ENCODE measurements at regions not wholly inside any gene's neighbourhood (a gene's known extent, or its start where the extent isn't known, plus 50 kb on each side); places are given as distances from the start of the nearest gene placed in this dataset.
"Not testable (repeated sequence)": the region's sequence is repeated elsewhere in the genome, so short reads cannot be mapped to it uniquely, and the experiment has no call there.

GRCh38 chr13:80180740-80181355, 160.1 kb downstream of the SPRY2 start:
- DNase-seq, result peak in 1 of 51 donors; percentile 36

DNA sequence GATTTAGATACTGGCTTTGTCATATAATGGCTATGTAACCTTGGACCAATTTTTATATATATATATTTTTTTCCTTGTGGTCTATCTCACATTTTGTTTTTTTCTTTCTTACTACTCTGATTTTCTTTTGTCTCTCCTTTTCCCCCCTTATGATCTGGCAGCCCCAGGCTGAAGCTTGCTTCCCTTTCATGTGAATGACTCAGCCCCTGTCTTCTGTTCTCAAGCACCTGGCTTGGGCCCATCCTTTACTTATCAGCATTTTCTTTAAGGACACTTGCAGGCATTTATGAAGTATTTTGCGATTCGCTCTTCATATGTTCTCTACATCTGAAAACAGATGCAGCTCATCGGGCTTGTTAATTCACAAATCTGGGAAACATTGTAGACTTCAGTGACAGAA, 163.6 kb downstream of the SPRY2 start:
- no peak for DNase-seq

DNA sequence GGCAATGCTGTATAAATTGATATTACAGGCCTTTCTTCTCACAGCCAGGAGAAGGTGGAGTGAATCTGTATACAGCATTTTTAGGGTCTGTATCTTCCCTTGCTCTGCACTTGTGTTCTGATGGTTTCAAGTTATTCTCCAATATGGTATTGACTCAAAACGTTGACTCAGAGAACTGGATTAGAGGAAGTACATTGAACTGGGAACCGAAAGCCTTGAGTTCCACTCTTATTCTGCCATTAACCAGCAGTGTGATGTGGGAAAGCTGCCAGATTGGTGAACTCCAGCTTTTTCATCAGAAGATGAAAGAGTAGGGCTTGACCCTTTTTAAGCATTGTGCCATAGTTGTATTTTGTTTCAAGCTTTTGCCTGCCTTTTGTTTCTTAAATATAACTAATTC, 167.7 kb downstream of the SPRY2 start:
- peak in 4 of 51 donors; percentile 10 to 27 (median 16) for DNase-seq

GRCh38 chr13:80171096-80171495, 169.8 kb downstream of the SPRY2 start:
- DNase-seq, result no peak

DNA sequence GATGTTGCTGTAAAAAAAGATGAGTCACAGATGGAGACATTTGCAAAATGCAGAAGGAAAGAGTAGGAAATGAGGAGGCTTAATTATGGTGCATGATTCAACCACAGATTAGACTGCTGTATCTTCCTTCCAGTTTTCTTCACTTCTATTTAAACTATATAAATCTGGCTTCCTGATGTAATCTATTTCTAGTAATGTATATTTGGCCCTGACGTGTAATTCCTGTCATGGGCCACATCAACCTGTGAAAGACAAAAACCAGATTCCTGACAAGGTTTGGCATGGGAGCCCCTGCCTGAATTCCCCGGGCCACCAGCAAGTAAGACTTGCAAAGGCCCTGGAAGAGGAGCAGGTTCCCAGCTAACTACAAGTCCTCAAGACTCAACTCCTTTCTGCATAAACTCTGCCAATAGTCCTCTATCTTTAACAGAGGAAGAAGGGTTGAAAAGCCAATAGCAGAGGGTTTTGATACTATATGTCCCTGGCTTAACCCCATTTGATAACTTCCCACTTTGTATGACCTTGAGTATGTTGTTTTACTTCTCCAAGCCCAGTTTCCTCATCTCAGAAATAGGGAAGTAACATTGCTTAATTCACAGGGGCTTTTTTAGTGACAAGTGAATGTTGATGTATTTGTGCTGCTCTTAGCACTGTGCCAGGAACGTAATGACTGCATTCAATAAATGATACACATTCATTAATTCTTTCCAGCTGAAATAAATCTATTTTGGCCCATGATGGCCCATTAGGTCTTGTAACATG, 172.7 kb downstream of the SPRY2 start:
- DNase-seq, result peak in 1 of 51 donors; percentile 8

DNA sequence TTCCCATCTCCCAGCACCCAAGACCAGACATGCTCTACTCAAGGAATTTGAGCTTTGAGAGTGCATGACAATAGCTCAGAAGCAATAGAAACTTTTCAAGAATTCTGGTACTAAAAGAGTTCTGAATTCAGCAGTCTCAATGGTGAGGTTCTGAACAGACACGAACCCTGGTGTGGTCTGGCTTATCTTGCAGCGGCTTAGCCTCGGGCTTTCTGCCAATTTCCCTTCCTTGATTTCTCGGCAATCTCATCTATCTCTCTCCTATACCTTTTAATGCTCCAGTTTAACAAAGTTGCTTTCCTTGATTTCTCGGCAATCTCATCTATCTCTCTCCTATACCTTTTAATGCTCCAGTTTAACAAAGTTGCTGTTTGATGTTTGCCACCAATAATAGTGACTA, 174.6 kb downstream of the SPRY2 start:
- DNase-seq, result no peak

DNA sequence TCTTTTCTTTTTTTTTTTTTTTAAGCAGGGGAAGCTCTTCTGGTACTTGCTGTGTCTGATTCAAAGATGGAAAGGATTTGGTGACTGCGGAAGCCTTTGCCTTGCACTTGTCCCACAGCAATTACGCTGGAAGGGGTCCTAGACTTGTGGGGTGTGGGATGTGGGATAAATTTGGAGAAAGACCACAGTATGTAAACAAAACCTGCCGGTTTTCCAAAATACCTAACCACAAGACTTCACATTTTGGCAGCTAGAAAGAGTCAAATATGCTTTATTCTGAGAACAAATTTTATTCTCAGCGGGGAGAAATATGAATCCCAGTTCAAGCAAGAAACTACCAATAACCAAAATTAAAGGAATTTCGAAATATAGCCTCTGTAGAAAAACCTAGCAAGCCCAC, 176.5 kb downstream of the SPRY2 start:
- no peak for DNase-seq

DNA sequence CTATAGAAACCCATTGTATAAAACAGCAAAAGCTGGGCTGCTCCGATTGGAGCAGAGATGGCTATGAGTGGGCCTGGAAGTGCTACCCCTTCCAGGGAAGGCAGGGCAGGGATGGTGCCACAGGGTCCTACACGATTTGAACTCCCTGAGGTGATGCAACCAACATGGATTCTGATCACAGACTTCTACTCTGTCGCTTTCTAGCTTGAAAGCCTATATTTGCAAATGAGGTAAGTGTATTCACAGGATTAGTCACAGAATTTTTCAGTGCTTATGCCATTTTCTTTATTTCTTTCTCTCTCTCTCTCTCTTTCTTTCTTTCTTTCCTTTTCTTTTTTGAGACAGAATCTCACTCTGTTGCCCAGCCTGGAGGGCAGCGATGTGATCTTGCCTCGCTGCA, 179.0 kb downstream of the SPRY2 start:
- no peak for DNase-seq

GRCh38 chr13:80161219-80161618, 179.7 kb downstream of the SPRY2 start:
- no peak for DNase-seq

GRCh38 chr13:80160110-80160509, 180.8 kb downstream of the SPRY2 start:
- DNase-seq, result no peak

DNA sequence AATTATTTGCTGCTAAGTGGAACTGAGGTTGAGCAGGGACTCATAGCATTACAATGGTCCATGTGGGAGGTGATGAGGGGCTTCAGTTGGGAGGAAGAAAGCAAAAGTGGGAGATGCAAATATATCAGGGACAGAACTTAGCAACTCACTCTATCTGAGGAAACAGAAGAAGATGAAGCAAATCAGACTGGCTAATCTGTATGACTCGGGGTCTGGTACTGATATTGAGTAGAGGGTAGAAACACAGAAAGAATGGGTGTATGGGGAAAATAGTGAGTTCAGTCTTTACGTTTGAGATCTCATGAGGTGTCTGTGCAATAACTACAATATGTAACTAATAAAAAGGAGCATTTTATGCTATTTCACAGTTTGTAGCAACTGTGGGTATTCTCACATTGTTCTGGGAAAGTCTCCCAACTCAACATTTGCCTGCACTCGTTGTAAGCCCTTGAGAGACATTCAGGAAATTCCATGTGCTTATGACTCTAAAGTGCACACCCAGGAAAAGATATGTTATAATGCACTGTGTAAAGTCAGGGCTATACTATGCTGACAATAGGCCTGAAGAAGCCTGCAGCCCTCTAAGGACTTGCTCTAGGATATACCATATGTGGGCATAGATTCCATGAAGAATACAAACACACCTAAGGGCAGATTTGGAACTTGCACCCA, 183.5 kb downstream of the SPRY2 start:
- DNase-seq, result no peak

DNA sequence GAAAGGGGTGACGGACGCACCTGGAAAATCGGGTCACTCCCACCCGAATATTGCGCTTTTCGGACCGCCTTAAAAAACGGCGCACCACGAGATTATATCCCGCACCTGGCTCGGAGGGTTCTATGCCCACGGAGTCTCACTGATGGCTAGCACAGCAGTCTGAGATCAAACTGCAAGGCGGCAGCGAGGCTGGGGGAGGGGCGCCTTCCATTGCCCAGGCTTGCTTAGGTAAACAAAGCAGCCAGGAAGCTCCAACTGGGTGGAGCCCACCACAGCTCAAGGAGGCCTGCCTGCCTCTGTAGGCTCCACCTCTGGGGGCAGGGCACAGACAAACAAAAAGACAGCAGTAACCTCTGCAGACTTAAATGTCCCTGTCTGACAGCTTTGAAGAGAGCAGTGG, 188.8 kb downstream of the SPRY2 start:
- not testable (repeated sequence) for DNase-seq

- DNase-seq, result no peak
These were observed 189.9 kb downstream of the SPRY2 start for GRCh38 chr13:80151016-80151415.

DNA sequence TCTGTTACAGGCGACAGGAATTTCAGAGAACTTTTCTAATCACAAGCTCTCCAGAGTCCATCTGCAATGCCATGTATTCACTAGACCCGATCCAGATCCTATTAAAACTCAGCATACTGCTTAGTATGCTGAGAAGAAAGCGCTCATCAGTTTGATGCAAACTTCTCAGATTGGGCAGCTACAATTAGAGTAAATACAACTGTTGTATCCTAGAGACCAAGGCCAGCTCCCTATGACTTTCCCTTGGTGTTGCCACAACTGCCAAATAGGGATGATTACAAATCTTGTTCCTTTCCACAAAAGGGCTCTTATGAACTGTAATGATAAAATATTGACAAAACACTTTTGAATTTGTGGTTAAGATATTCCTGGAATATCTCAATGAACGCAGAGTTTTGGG, 191.2 kb downstream of the SPRY2 start:
- DNase-seq, result no peak

DNA sequence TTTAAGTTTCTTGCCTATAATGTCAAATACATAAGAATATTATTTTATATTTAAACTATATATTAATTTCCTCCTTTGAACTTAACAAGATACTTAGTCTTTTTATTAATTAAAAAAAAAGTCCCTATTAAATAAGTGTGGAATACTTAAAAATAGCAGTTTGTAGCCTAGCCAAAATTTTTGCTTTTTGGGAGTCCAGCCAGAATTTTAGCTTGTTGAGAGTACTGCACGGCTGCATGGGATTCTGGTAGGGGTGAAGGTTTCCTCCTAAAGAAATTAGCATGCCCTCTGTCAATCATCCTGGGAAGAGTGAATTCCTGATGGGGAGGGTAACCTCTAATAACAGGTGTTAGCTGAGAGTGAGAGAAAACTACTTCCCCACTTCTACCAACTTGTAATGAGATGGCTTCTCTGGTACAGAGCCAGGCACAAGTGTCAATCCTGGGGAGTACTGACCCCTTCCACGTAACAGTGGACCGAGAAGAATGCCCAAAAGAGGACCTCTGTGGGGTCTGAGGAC, 195.7 kb downstream of the SPRY2 start:
- no peak for DNase-seq

- no peak for DNase-seq
These were observed 196.4 kb downstream of the SPRY2 start for GRCh38 chr13:80144493-80144892.

GRCh38 chr13:80141123-80141849, 199.6 kb downstream of the SPRY2 start:
- DNase-seq, result peak in 28 of 51 donors; percentile 2 to 69 (median 20)

- peak in 1 of 51 donors; percentile 44 for DNase-seq
These were observed 200.2 kb downstream of the SPRY2 start for GRCh38 chr13:80140685-80141084.

DNA sequence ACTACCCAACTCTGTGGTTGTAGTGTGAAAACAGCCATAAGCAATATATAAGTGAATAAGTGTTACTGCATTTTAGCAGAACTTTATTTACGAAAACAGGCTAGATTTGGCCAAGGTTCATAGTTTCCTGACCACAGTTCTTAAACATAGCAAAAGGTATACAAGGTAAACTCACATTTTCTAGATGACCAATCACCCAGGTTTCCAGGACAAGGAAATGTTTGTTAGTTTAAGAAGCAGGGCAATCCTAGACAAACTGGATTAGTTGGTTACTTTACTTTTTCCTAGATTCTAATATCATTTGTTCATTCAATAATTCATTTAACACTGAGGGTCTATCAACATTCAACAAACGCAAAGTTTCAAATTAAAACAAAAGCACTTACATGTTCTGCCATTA, 201.7 kb downstream of the SPRY2 start:
- no peak for DNase-seq

DNA sequence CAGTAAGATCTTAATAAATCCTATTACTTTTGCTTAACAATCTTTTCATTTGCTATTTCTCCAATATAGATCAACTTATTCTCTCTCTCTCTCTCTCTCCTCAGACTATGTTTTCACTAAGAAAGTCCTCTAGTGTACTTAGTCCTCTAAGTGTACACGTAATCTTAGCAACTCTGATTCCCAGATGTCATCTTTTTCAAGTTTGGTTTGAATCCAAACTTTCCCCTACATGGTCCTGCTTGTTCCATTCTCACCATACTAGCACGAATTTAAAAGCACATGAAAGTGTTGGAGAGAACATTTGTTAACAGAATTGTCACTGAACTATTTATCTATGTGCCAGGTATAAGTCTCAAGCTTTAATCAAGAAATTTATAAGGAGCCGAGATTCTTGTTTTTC, 202.9 kb downstream of the SPRY2 start:
- DNase-seq, result no peak

DNA sequence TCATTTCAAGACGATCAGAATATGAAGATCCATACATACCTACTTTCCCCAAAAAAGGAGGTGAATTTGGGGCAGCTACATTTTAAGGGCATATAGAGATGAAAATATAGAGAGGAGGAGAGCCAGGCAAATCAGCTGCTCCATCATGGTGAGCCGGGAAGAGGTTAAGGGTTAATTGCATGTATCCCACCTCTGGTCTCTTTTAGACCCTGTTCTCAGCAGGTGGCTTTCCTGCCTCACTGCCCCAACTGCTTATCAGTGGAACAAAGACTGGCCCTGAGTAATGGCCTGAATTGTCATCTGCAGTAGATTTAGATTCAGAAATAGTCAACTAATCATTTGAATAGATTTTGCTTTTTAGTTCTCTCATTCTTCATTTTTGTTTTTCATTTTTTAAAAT, 206.6 kb downstream of the SPRY2 start:
- no peak for DNase-seq
